ENCODE measurements at regions not wholly inside any gene's neighbourhood (a gene's known extent, or its start where the extent isn't known, plus 50 kb on each side); places are given as distances from the start of the nearest gene placed in this dataset.

- no peak for DNase-seq
Observed at GRCh38 chr1:63127376-63127775, 195.0 kb upstream of the FOXD3 start.

GRCh38 chr1:63128556-63128955 lies 193.8 kb upstream of the FOXD3 start:
- no peak for DNase-seq

GRCh38 chr1:63129184-63129583 lies 193.2 kb upstream of the FOXD3 start:
- DNase-seq: no peak

DNA sequence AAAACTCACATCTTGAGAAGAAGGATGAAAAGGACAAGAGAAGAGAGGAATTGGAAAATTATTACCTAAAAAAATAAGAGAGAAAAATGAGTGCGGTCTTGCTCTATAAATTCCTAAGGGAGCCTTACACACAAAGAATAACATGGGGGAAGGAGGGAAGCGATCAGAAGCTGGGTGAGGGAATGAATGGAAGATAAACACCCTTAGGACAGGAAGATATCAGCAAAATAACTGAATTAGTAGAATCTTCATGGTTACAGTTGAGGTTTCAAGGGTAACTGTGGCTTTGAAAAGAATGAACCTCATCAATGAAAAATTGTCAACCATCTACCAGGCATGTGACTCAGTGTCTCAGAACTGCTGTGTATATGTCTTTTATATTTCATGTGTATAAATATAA lies 192.5 kb upstream of the FOXD3 start:
- DNase-seq: no peak

GRCh38 chr1:63134501-63135173 lies 187.7 kb upstream of the FOXD3 start:
- DNase-seq: no peak

- DNase-seq: no peak
Observed at GRCh38 chr1:63135174-63135512, 187.2 kb upstream of the FOXD3 start.

- DNase-seq: no peak
Observed at GRCh38 chr1:63135801-63136200, 186.6 kb upstream of the FOXD3 start.

DNA sequence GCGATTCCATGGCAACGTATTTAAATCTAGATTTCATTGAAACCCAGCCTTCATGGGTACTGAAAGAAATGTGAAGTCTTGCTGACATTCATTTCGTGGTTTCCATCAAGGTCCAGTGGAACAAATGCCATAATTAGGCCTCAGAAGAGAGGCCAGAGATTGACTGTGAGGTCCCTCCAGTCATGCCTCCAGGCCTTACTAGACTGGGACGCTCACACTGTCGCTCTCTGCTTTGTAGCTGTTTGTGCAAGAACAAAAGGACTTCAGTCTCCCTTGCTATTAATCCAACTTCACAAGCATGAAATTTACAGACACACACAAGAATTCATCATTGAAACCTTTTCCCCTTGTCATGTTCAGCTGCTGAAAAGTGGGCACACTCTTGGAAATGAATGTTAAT lies 180.4 kb upstream of the FOXD3 start:
- DNase-seq: no peak

GRCh38 chr1:63143482-63143881 lies 178.9 kb upstream of the FOXD3 start:
- no peak for DNase-seq

DNA sequence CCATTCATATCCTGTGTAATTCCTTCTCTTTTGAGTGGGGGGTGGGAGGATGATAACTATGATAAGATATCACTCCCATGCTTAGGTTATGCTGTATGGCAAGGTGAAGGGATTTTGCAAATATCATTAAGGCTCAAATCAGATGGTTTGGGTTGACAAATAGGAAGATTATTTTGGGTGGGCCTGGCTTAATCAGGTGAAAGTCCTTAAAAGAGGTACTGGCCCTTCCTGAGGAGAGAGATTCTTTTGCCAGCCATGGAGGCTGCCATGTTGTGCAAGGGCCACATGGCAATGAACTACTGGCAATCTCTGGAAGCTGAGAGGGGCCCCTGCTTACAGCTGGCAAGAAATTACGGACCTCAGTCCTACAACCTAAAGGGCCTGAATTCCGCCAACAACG lies 174.6 kb upstream of the FOXD3 start:
- DNase-seq: no peak

DNA sequence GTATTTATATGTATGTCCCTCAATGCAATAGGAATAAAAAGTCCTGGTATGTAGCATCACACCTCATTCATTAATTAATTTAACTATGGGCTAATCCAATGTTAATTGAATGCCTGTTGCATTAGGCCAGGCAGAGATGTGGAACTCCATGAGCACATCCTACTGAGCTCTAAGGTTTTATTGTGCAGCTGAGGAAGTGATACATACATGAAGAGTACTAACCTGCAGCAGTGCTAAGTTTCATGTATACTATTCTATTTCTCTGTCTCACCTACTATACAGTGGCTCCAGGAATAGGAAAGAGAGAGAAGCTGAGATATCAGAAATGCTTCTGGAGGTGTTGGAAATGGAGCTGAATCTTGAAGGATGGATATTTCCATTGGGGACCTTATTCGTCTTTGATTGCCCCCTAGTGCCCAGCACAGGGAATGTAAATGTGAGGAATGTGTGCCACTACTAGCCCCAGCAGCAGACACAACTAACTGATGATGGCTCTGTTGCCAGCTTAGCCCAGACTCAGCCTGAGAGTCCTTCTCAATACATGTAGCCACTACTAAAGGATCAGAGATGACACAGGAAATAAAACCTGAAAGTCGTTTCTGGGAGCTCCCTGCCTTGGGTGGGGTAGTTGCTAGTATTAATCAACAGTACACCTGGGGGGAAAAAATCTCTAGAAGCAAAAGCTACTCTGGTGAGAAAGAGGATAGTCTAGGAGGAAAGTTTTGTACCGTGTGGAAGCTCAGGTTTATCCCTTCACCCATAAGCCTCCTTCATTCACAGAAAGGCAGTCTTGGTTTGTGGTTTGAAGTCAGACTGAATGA lies 173.3 kb upstream of the FOXD3 start:
- DNase-seq: peak in 1 of 2 experiments; percentile 6

DNA sequence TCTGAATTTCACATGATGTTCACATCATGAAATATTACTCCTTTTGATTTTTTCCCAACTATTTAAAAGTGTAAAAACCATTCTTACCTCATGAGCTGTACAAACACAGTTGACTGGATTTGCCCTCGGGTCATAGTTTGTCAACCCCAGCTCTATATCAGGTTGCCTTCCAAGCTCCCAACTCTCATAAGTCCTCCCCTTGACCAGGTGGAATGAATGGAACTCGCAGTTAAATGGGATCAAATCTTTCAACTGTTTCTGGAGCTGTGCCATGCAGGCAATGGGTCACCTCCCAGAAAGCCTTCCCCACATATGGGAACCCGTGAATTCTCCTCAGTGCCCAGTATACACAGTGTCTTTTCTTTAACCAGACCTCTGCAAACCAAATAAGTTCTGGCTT lies 169.8 kb upstream of the FOXD3 start:
- no peak for DNase-seq

- DNase-seq: no peak
Observed at GRCh38 chr1:63155437-63155836, 166.9 kb upstream of the FOXD3 start.

- DNase-seq: no peak
Observed at GRCh38 chr1:63157085-63157484, 165.3 kb upstream of the FOXD3 start.

- DNase-seq: no peak
Observed at GRCh38 chr1:63169057-63169456, 153.3 kb upstream of the FOXD3 start.

DNA sequence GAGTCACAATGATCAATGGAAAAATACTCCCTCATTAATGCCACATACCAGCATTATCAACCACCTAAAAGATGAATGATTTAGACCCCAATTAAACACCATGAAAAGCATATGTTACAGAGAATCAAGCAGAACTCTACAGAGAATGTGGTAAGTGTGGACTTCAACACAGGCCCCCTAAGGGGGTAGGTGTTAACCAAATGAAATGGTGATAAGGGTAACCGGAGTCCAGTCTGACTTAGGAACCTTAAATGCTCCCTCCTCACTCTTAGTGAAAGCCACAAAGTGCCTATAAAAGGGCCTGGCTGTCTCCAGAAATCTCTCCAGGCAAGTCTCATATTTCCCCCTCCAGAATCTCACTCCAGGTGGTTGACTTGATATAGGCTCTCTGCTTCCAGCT lies 149.2 kb upstream of the FOXD3 start:
- no peak for DNase-seq

DNA sequence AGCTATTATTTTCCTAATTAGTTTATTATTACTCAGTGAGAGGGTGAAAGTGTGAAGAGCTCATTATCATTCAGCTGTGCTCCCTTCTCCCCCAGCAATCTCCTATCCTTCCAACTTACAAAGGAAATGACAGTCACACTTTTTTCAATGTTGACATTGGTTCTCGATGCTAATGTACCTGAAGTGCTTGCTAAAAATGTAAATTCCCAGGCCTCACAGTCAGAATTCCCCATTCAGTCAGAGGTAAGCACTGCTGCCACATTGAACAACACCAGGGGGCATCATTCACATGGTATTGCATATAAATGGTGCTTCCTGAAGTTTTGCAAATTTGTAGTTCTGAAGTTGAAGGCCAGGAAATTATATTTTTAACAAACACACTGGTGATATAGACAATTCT lies 132.7 kb upstream of the FOXD3 start:
- no peak for DNase-seq

- no peak for DNase-seq
Observed at GRCh38 chr1:63190171-63190570, 132.2 kb upstream of the FOXD3 start.

DNA sequence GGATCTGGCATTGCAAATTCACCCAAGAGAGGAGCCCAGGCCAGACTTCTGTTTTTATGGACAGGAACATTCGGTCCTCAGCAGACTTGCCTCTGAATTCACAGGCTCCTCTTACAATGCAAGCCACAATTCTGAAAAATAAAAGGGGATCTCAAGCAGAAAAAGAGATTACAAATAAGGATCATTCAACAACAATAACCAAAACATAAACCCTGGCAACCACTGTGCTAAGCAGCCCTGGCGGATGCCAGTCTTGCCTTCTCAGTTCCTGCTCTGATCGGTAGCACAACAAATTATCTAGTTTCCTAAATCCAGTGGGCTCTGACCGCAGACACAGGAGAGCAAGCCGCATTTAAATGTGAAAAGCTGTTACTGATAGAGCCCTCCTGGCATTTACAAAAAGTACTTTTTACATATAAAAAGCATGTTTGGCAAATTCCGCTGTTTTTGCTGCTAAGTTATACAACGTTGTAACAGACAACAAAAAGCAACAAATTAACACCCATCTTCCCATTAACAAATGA lies 123.4 kb upstream of the FOXD3 start:
- DNase-seq: no peak

- no peak for DNase-seq
Observed at GRCh38 chr1:63199706-63200335, 122.5 kb upstream of the FOXD3 start.

DNA sequence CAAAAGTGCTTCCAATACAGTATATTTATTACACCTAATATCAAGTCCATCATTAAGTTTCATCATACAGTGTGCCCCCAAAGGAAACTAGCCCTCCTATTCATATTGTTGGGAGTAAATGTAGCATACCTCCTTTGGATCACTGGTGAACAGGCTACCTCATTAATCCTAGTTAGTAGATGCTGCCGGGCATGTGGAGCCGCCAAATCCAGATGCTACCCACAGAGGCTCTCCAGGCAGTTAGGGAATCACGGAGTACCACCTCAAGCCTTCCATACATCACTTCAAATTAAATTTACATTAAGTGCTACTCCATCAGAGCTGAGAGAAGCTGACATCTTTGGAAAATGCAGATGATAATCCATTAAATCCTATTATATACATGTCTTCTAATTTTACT lies 121.7 kb upstream of the FOXD3 start:
- no peak for DNase-seq

- no peak for DNase-seq
Observed at GRCh38 chr1:63203641-63204040, 118.7 kb upstream of the FOXD3 start.

GRCh38 chr1:63205776-63206175 lies 116.6 kb upstream of the FOXD3 start:
- no peak for DNase-seq

DNA sequence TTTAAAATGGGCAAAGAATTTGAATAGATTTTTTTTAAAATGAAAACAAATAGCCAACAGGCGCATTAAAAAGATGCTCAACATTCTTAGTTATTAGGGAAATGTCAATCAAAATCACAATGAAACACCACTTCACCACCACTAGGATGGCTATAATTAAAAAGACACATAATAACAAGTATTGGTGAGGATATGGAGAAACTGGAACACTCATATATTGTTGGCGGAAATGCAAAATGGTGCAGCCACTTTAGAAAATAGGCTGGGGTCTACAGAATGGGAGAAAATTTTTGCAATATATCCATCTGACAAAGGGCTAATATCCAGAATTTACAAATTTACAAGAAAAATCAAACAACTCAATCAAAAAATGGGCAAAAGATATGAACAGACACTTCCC lies 107.8 kb upstream of the FOXD3 start:
- no peak for DNase-seq

Data from SW 1271 (cell line).